H9 (cell line): ENCODE measurements at regions not wholly inside any gene's neighbourhood (a gene's known extent, or its start where the extent isn't known, plus 50 kb on each side); places are given as distances from the start of the nearest gene placed in this dataset.

Source experiments
- DNase-seq: peaks from one replicate; pipeline ENCODE4 v3.0.0-alpha.2; 2017
- H2AFZ ChIP-seq: one replicate; pipeline ENCODE4 v1.6.1; 2013; ENCODE audit warnings: mild to moderate bottlenecking, low read length, control low read depth, moderate library complexity
- H2AK5ac ChIP-seq: 2 replicates; pipeline ENCODE4 v1.6.1; 2013; ENCODE audit warnings: low read length, control low read depth, mixed read lengths; ENCODE audit not compliant: insufficient read length
- H2BK120ac ChIP-seq: one replicate; pipeline ENCODE4 v1.6.1; 2013; ENCODE audit warnings: low read depth, mild to moderate bottlenecking, low read length, control low read depth, inconsistent platforms; ENCODE audit not compliant: poor library complexity, severe bottlenecking
- H2BK12ac ChIP-seq: 2 replicates; pipeline ENCODE4 v1.6.1; 2013; ENCODE audit warnings: low read length, control low read depth, mixed read lengths, low read depth; ENCODE audit not compliant: insufficient read length
- H2BK15ac ChIP-seq: 2 replicates; pipeline ENCODE4 v1.6.1; 2013; ENCODE audit warnings: low read depth, low read length, control low read depth
- H2BK20ac ChIP-seq: one replicate; pipeline ENCODE4 v1.6.1; 2013; ENCODE audit warnings: low read depth, mild to moderate bottlenecking, low read length, control low read depth, inconsistent platforms; ENCODE audit not compliant: poor library complexity, severe bottlenecking
- H2BK5ac ChIP-seq: 2 replicates; pipeline ENCODE4 v1.6.1; 2013; ENCODE audit warnings: low read length, control low read depth, mixed read lengths; ENCODE audit not compliant: insufficient read length
- H3K14ac ChIP-seq: 2 replicates; pipeline ENCODE4 v1.6.1; 2013; ENCODE audit warnings: low read length, control low read depth; ENCODE audit not compliant: insufficient read depth
- H3K18ac ChIP-seq: 2 replicates; pipeline ENCODE4 v1.6.1; 2013; ENCODE audit warnings: low read depth, mild to moderate bottlenecking, mixed read lengths, low read length, control low read depth; ENCODE audit not compliant: insufficient read length
- H3K23ac ChIP-seq: 2 replicates; pipeline ENCODE4 v1.6.1; 2013; ENCODE audit warnings: low read length, control low read depth, mixed read lengths, low read depth; ENCODE audit not compliant: insufficient read length
- H3K23me2 ChIP-seq: 2 replicates; pipeline ENCODE4 v1.6.1; 2013; ENCODE audit warnings: low read depth, mild to moderate bottlenecking, mixed read lengths, low read length, control low read depth; ENCODE audit not compliant: insufficient read length, poor library complexity, severe bottlenecking
- H3K27ac ChIP-seq: 2 replicates; pipeline ENCODE4 v1.5.1; 2013; ENCODE audit warnings: low read length, control low read depth, mixed read lengths, low read depth; ENCODE audit not compliant: insufficient read length
- H3K27me3 ChIP-seq: 2 replicates; pipeline ENCODE4 v1.6.1; 2013; ENCODE audit warnings: low read length, control low read depth, inconsistent platforms; ENCODE audit not compliant: insufficient read depth
- H3K4ac ChIP-seq: 2 replicates; pipeline ENCODE4 v1.6.1; 2013; ENCODE audit warnings: low read depth, mild to moderate bottlenecking, control low read depth, inconsistent platforms, low read length, moderate library complexity
- H3K4me1 ChIP-seq: 2 replicates; pipeline ENCODE4 v1.6.1; 2013; ENCODE audit warnings: low read length, control low read depth, inconsistent platforms; ENCODE audit not compliant: insufficient read depth
- H3K4me2 ChIP-seq: 2 replicates; pipeline ENCODE4 v1.6.1; 2013; ENCODE audit warnings: low read length, control low read depth, mixed read lengths; ENCODE audit not compliant: insufficient read length, insufficient read depth
- H3K56ac ChIP-seq: 2 replicates; pipeline ENCODE4 v1.6.1; 2013; ENCODE audit warnings: low read depth, mild to moderate bottlenecking, mixed read lengths, low read length, control low read depth; ENCODE audit not compliant: insufficient read length
- H3K79me1 ChIP-seq: 2 replicates; pipeline ENCODE4 v1.6.1; 2013; ENCODE audit warnings: low read depth, mild to moderate bottlenecking, moderate library complexity, low read length, control low read depth, inconsistent platforms; ENCODE audit not compliant: insufficient read depth, poor library complexity, severe bottlenecking
- H3K79me2 ChIP-seq: 2 replicates; pipeline ENCODE4 v1.6.1; 2013; ENCODE audit warnings: low read length, control low read depth, inconsistent platforms; ENCODE audit not compliant: insufficient read depth
- H3K9ac ChIP-seq: 2 replicates; pipeline ENCODE4 v1.6.1; 2013; ENCODE audit warnings: low read length, control low read depth, mixed read lengths; ENCODE audit not compliant: insufficient read length; ENCODE audit errors: extremely low read depth
- H3K9me3 ChIP-seq: one replicate; pipeline ENCODE4 v1.6.1; 2013; ENCODE audit warnings: low read depth, low read length, inconsistent platforms; ENCODE audit not compliant: control insufficient read depth
- H3T11ph ChIP-seq: one replicate; pipeline ENCODE4 v1.6.1; 2013; ENCODE audit warnings: mild to moderate bottlenecking, low read length, control low read depth, inconsistent platforms
- H4K20me1 ChIP-seq: one replicate; pipeline ENCODE4 v1.6.1; 2013; ENCODE audit not compliant: control insufficient read depth, insufficient read length, insufficient read depth
- H4K5ac ChIP-seq: 2 replicates; pipeline ENCODE4 v1.6.1; 2013; ENCODE audit warnings: low read depth, mild to moderate bottlenecking, mixed read lengths, low read length, control low read depth; ENCODE audit not compliant: insufficient read length
- H4K8ac ChIP-seq: replicated peaks from 2 replicates; pipeline ENCODE4 v1.6.1; 2013; ENCODE audit warnings: low read length, control low read depth, mixed read lengths, low read depth; ENCODE audit not compliant: insufficient read length
- H4K91ac ChIP-seq: 2 replicates; pipeline ENCODE4 v1.6.1; 2013; ENCODE audit warnings: low read depth, mild to moderate bottlenecking, moderate library complexity, mixed read lengths, low read length, control low read depth; ENCODE audit not compliant: insufficient read length
- H3K27ac Mint-ChIP-seq, 3 experiments: 2 replicates in 2 of 3; 3 replicates in 1 of 3; pipeline ENCODE4 v1.8.0; 2020 to 2021; ENCODE audit warnings: mixed read lengths in 3 of 3, mild to moderate bottlenecking in 1 of 3, moderate library complexity in 1 of 3
- H3K27me3 Mint-ChIP-seq: 2 replicates; pipeline ENCODE4 v1.8.0; 2021; ENCODE audit warnings: low read depth, mild to moderate bottlenecking, moderate library complexity, mixed read lengths
- H3K36me3 Mint-ChIP-seq, 3 experiments: 2 replicates in 2 of 3; 3 replicates in 1 of 3; pipeline ENCODE4 v1.8.0; 2020 to 2021; ENCODE audit warnings: low read depth in 3 of 3, mixed read lengths in 3 of 3; ENCODE audit not compliant: insufficient read depth in 1 of 3
- H3K4me1 Mint-ChIP-seq, 2 experiments: 2 replicates each; pipeline ENCODE4 v1.8.0; 2020; ENCODE audit warnings: mixed read lengths in 2 of 2
- H3K4me3 Mint-ChIP-seq, 2 experiments: 2 replicates in 1 of 2; 3 replicates in 1 of 2; pipeline ENCODE4 v1.8.0; 2020 to 2021; ENCODE audit warnings: mild to moderate bottlenecking in 2 of 2, mixed read lengths in 2 of 2, moderate library complexity in 1 of 2
- H3K9me3 Mint-ChIP-seq, 2 experiments: 2 replicates in 1 of 2; 3 replicates in 1 of 2; pipeline ENCODE4 v1.8.0; 2020; ENCODE audit warnings: mild to moderate bottlenecking in 2 of 2, mixed read lengths in 2 of 2, moderate library complexity in 1 of 2
- CTCF ChIP-seq: fragments of 200-600 bp; sonication (generic); conservative IDR thresholded peaks from 3 replicates; pipeline ENCODE4 v1.8.0; 2021; ENCODE audit warnings: antibody characterized with exemption, mild to moderate bottlenecking
- WGBS: extraction: QIAGEN DNeasy Blood & Tissue Kit; methylation state at CpG from one replicate; pipeline ENCODE4 v1.1.7; 2013; ENCODE audit warnings: missing lambda C conversion rate, low lambda C conversion rate, mixed read lengths; ENCODE audit not compliant: insufficient read length; ENCODE audit errors: extremely low coverage; 5-methylcytosine and 5-hydroxymethylcytosine counted together

- Histone ChIP-seq H3K27ac (no peak overlapping the region), H3K4me1 (no peaks in the 10 kb centered on the region), H3K9me3 (no peaks in the 10 kb centered on the region), H3T11ph (no peak overlapping the region), H2AFZ (no peak overlapping the region), H2BK12ac (no peak overlapping the region), H3K9ac (no peak overlapping the region), H2BK15ac (no peak overlapping the region), H3K14ac (no peak overlapping the region), H3K23ac (no peak overlapping the region), H3K27me3 (no peaks in the 10 kb centered on the region), H3K4ac (no peak overlapping the region), H2BK20ac (no peak overlapping the region), H2BK5ac (no peak overlapping the region), H3K18ac (no peak overlapping the region), H4K20me1 (no peaks in the 10 kb centered on the region), H4K91ac (no peak overlapping the region), H2BK120ac (no peak overlapping the region), H2AK5ac (no peak overlapping the region), H3K4me2 (no peak overlapping the region), H3K79me1 (no peaks in the 10 kb centered on the region), H3K56ac (no peak overlapping the region), H4K5ac (no peak overlapping the region), H4K8ac (no peak overlapping the region), H3K23me2 (no peaks in the 10 kb centered on the region), H3K79me2 (no peaks in the 10 kb centered on the region)
- no peaks in the 10 kb centered on the region for H3K36me3 Mint-ChIP-seq
- DNase-seq: no peak
- no peak overlapping the region for H3K4me3 Mint-ChIP-seq
- no CpG with 5 or more reads among the region's 1 CpG for WGBS
- H3K27me3 Mint-ChIP-seq: no peaks in the 10 kb centered on the region
- TF ChIP-seq CTCF: no peak
- H3K9me3 Mint-ChIP-seq: no peaks in the 10 kb centered on the region
- H3K27ac Mint-ChIP-seq: no peak overlapping the region
- H3K4me1 Mint-ChIP-seq: no peaks in the 10 kb centered on the region
Observed at GRCh38 chr1:195970209-195970608, 638.0 kb downstream of the KCNT2 start.
